HG03175 (cell line): ENCODE measurements at regions not wholly inside any gene's neighbourhood (a gene's known extent, or its start where the extent isn't known, plus 50 kb on each side); places are given as distances from the start of the nearest gene placed in this dataset.
"Not testable (repeated sequence)": the region's sequence is repeated elsewhere in the genome, so short reads cannot be mapped to it uniquely, and the experiment has no call there.

Source experiments
- ATAC-seq: cut with Tn5 transposase; IDR thresholded peaks from one replicate; pipeline ENCODE4 v1.9.1; 2021; ENCODE audit warnings: mild to moderate bottlenecking, moderate library complexity; ENCODE audit not compliant: unreplicated experiment

GRCh38 chr9:42239445-42240260, 56.2 kb downstream of the SPATA31A6 start:
- ATAC-seq: not testable (repeated sequence)

GRCh38 chr9:42240261-42240579, 56.8 kb downstream of the SPATA31A6 start:
- ATAC-seq: not testable (repeated sequence)

GRCh38 chr9:42243211-42243610, 59.8 kb downstream of the SPATA31A6 start:
- not testable (repeated sequence) for ATAC-seq

- not testable (repeated sequence) for ATAC-seq
Observed at GRCh38 chr9:42243822-42244221, 60.4 kb downstream of the SPATA31A6 start.

GRCh38 chr9:42268729-42269128, 85.3 kb downstream of the SPATA31A6 start:
- ATAC-seq: not testable (repeated sequence)

GRCh38 chr9:42269171-42269570, 85.7 kb downstream of the SPATA31A6 start:
- ATAC-seq: not testable (repeated sequence)

GRCh38 chr9:42273191-42273590, 89.7 kb downstream of the SPATA31A6 start:
- ATAC-seq: not testable (repeated sequence)

GRCh38 chr9:42275141-42275540, 91.7 kb downstream of the SPATA31A6 start:
- ATAC-seq: no peak

- ATAC-seq: not testable (repeated sequence)
Observed at GRCh38 chr9:42282531-42283178, 99.2 kb downstream of the SPATA31A6 start.

- not testable (repeated sequence) for ATAC-seq
Observed at GRCh38 chr9:42283179-42283543, 99.7 kb downstream of the SPATA31A6 start.

GRCh38 chr9:42286145-42286845, 102.8 kb downstream of the SPATA31A6 start:
- ATAC-seq: not testable (repeated sequence)

- ATAC-seq: not testable (repeated sequence)
Observed at GRCh38 chr9:42288002-42288864, 104.8 kb downstream of the SPATA31A6 start.

GRCh38 chr9:42288865-42289229, 105.4 kb downstream of the SPATA31A6 start:
- ATAC-seq: not testable (repeated sequence)

GRCh38 chr9:42300124-42300523, 116.7 kb downstream of the SPATA31A6 start:
- not testable (repeated sequence) for ATAC-seq

- ATAC-seq: not testable (repeated sequence)
Observed at GRCh38 chr9:42306625-42307024, 123.2 kb downstream of the SPATA31A6 start.

GRCh38 chr9:42307449-42307848, 124.0 kb downstream of the SPATA31A6 start:
- not testable (repeated sequence) for ATAC-seq

- not testable (repeated sequence) for ATAC-seq
Observed at GRCh38 chr9:42310972-42311371, 127.5 kb downstream of the SPATA31A6 start.

GRCh38 chr9:42316026-42316425, 132.6 kb downstream of the SPATA31A6 start:
- not testable (repeated sequence) for ATAC-seq

- ATAC-seq: not testable (repeated sequence)
Observed at GRCh38 chr9:42317677-42318076, 134.2 kb downstream of the SPATA31A6 start.

GRCh38 chr9:42323084-42323809, 139.8 kb downstream of the SPATA31A6 start:
- not testable (repeated sequence) for ATAC-seq
